Pulmonary artery endothelial cell (primary cell): ENCODE measurements at regions not wholly inside any gene's neighbourhood (a gene's known extent, or its start where the extent isn't known, plus 50 kb on each side); places are given as distances from the start of the nearest gene placed in this dataset.
"Not testable (repeated sequence)": the region's sequence is repeated elsewhere in the genome, so short reads cannot be mapped to it uniquely, and the experiment has no call there.

Source experiments
- DNase-seq: peaks from one replicate; pipeline ENCODE4 v3.0.0-alpha.2; 2011; ENCODE audit warnings: low read depth, low spot score

DNA sequence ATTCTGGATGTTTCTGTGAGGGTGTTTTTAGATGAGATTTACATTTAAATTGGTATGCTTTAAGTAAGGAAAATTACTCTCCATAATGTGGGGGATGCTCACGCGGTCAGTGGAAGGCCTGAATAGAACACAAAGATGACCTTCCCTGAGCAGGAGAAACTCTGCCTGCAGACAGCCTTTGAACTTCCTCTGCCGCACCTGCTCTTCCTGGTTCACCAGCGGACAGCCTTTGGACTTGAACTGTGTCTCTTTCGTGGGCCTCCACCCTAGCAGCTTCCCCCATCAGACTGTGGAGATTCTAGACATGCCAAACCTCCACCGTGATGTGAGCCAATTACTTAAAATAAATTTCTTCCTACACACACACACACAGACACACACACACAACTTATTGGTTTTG is 210.7 kb downstream of the EFCAB11 start:
- DNase-seq, result no peak

DNA sequence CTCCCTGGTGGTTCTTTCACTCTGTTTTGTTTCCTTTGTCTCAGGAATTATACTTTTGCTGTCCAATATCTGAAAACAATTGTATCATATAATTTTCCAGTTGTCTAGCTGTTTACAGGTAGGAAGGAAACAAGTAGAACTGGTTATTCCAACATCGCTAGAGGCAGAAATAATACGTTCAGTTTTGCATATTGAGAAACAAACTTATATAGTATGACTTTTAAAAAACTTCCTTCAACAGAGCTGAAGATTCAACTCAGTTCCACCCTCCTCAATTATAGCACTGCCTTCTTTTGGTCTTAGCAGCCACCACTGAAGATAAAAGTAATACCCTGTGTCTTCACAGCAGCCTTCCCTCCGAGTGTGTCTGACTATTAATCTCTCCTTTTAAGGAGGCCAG is 214.3 kb downstream of the EFCAB11 start:
- no peak for DNase-seq

DNA sequence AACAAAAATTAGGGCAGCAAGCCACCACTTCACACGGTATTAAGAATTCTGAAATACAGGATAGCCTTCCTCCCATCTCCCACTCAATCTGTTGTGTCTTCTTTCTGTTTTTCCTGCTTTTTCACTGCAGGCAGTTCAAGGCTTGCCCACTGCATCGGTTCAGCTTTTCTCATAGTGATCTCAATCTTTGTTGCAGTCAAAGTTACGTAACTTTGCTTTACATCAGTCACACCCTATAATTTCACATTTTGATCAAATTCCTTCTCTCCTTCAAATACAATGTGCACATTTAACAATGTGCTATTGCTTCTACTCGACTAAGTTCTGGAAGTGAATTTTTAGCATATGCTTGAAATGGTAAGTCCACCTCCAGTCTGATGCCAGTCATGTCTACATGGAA is 217.6 kb downstream of the EFCAB11 start:
- DNase-seq, result no peak

DNA sequence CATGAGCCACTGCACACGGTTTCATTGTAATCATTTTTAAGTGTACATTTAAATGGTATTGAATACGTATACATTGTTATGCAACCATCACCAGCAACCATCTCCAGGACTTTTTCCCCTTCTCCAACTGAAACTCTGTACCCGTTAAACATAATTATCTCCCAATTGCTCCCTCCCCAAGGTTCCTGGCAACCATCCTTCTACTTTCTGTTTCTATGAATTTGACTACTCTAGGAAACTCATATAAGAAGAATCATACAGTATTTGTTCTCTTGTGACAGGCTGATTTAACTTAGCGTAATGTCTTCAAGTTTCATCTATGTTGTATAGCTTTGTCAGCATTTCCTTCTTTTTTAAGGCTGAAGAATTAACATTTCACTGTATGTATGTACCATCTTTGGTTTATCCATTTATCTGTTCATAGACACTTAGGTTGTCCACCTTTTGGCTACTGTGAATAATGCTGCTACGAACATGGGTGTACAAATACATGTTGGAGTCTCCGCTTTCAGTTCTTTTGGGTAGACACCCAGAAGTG is 223.1 kb downstream of the EFCAB11 start:
- no peak for DNase-seq

DNA sequence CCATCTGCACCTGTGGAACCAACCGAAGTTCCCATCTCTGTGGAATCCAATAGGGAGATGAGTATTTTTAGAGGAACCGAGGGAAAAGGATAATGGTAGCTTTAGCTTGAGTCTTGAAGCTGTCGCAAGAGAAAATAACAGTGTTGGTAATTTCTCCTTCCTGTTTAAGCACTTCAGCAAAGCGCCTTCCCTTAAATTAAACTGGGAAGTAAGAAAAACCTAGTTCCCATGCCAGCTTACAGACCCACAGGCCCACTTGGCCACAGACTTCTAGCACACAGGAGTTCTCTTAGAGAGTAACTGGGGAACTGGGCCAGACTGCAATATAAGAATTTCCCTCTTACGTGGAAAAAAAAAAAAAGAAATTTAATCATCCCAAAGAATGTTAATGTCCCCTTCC is 223.8 kb downstream of the EFCAB11 start:
- DNase-seq, result no peak

DNA sequence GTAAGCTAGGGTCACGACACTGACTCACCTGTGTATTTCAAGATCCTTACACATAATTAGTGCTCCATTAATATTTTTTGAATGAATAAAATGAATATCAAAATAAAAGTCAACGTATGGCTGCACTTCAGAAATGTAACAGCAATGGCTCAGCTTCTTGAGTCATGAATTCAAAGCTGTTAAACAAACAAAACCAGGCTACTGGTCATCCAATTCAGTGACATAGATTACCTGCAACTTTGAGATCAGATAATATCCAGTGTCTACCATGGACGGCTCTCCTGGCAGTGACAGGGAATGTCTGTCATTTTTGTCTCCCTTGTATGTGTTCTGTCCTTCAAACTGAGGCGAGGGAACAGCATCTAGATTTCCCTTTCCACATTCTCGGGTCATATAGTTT is 225.6 kb downstream of the EFCAB11 start:
- DNase-seq, result no peak

DNA sequence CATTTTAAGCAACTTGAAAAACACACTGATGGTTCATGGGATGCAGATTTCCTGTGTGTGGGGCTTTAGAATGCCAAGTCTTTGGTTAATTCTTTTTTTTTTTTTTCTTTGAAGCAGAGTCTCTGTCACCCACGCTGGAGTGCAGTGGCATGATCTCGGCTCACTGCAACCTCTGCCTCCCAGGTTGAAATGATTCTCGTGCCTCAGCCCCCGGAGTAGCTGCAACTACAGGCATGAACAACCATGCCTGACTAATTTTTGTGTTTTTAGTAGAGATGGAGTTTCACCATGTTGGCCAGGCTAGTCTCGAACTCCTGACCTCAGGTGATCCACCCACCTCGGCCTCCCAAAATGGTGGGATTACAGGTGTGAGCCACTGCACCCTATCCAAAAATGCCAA is 228.3 kb downstream of the EFCAB11 start:
- not testable (repeated sequence) for DNase-seq

DNA sequence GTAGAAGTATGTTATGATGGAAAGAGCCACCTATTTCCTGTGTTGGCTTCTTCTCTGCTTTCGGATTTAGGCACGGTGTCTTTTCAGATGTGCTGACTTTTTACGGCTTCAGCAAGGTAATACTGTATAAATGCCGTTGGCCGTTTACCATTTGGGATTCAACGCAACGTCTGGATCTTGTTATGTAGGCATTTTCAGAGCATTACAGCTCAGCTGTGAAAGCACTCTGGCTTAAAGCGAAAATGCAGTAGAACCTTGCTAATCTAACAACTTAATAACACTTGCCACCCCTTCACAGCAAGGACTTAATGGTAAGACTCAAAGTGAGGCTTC is 229.9 kb downstream of the EFCAB11 start:
- no peak for DNase-seq

DNA sequence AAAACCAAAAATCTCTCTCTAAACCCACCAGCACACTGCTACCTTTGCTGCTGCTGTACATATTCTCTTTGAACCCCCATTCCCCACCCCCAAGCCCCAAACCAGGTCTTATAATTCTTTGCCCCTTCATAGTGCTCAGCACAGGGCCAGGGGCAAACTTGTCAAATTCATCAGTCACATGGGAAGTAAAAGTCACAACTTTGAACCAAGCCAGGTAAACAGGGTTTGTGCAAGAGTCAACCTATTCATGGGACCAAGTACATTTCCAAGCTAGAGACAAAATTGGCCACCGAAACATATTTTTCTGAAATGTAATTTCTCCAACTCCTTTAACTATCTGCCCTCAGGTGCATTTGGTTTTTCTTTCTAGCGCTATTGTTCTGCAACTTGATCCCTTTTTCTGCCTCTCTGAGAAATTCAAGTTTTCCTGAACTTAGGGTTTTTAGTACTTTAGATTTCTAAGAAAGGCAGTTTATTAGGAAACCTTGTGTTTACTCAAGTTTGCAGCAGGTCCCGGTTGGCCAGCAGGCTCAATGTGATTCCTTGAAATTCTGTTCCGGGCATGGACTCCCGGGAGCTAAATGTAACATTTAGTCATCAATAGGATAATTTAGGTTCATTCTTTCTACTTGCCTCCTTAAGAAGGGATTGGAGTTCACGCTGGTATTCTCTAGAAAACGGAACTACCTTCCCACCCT is 230.5 kb downstream of the EFCAB11 start:
- no peak for DNase-seq

DNA sequence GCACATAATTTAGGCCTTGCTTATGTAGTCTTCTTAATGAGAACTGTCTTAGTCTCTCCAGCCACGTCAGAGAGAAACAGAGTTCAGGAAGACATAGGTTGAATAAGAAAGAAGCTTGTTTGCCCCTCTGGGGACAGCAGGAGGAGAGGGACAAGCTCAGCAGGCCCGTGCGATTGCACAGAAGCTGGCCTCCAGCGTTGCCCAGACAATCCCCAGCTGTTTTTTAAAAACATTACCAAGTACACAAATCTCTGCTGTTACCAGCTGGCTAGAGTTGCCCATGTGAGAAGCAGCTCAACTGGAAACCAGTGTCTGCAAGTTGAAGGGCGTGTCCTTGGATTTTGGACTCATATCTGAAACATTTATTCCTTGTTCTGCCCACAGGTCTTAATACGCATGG is 232.6 kb downstream of the EFCAB11 start:
- DNase-seq, result no peak

DNA sequence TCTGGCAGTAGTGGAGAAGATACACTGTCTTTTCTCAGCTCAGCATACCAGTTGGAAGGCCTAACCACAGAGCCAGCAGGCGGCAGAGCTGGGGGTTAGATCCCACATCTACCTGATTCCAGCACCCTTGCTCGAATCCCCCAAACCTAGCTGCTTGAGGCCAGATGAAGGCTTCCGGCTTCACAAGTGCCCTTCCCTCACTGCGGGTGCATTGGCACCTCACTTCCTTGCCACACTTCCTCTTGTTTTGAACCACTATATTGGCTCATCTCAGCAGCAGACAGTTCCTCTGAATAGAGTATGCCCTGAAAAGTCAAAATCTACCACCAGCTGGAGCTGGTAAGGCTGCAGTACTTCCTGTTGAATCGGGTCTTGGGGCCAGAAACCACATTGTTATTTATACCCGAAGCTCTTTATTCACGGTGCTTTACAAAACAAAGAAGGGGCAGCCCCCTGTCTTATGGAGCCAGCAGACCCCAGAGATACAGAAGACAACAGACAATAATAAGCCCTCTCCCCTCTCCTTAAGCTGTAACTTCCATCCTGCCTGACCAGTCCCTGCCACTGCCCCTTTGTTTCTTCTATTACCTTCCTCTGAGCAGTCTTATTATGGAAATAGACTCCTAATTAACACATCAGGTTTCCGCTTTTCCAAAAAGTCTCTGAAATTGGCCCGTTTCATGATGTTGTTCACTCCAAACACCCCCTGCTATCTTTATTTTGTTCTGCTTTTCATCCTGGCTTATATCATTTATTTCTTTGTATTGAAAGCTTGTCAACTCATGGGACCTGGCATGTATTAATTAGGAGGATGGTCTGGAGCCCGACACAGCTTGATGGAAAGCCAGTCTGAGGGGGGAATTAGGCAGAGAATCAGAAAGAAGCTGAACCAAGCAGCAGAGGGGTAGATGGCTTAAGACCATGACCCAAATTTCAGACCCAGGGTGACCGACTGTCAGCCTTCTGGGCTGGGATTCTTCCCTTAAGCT is 233.5 kb downstream of the EFCAB11 start:
- DNase-seq, result no peak

DNA sequence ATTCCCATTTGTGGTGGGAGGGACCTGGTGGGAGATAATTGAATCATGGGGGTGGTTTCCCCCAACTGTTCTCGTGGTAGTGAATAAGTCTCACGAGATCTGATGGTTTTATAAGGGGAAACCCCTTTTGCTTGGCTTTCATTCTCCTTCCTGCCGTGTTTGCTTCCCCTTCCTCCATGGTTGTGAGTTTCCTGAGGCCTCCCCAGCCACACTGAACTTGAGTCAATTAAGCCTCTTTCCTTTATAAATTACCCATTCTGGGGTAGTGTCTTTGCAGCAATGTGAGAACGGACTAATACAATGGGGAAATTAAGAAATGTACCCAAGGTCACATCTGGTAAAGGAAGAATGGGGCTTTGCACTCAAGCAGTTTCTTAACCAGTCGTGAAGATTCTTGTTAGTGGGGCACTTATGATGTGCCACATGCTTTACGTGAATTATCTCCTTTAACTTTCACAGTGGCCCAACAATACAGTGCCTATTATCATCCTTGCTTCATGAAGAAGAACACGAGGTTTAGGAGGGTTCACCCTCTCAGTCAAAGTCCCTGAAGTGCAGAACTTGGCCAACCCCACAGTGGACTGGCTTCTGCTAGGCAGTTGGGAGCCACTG is 234.3 kb downstream of the EFCAB11 start:
- DNase-seq, result no peak

DNA sequence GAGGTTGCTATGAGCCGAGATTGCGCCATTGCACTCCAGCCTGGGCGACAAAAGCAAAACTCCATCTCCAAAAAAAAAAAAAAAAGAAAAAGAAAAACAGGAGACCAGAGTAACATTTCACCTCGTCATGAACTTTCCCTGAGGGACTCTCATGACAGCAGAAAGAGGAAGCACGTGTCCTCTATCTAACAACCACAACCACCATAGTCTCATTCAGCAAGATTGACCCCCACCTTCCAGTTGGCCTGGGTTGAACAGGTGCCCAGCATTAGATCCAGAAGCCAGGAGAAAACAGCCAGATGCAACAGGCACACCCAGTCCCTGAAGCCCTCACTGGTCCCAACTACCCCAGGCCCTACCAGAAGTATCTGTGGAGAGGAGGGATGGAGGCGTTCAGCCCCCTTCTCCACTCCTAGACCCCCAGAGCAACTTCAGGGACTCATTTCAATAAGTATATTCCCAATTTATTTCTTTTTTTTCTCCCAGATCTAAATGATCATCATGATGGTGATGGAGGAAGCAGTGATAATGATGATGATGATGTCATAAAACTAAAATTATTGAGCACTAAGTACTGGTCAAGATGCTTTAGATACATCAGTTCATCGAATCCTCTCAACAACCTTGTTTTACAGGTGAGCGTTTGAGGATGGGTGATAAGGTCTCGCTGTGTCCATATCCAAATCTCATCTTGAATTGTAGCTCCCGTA is 235.0 kb downstream of the EFCAB11 start:
- DNase-seq, result no peak

DNA sequence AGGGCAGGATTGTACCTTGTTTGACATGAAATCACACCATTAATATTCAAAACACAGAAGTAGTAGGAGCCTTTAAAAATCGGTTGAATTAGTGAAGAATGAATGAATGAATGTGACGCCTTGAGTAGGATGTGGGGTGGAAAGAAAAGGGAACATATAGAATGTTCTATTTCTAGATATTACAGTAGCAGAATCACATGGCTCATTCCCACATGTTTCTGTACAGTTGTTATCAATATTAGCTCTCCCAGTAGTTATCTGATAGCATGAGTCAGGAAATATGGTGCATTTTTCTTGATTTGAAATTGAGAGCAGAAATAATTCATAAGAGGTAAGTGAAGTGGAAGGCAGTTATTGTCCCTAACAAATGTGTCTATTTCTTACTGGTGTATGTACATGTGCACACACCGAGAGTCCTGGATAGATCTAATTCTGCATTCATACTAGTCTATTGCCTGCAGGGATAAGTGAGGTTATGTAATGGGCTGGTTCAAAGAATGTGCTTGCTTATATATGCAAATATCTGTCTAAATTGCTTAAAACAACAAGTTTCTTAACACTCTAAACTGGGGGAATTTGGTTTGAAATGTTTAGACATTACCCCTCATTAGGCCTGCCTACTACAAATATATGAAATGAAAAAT is 245.4 kb downstream of the EFCAB11 start:
- DNase-seq, result no peak

DNA sequence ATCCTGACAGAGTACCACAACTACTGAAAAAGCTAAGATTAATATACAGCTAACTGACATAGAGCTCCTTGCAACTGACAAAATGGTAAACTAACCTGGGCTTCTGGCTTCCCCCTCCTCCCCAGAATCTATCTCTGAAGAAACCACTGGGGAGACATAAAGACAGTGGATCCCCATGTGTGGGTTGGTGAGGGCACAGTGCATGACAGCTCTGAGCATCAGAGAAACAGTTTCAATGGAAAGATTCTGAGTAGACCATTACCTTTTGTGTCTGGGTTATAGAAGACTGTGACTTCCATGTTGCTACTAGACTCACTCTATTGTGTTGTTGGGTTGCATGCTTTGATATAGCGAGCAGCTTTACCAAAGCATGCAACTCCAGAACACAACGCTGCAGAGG is 247.4 kb downstream of the EFCAB11 start:
- DNase-seq, result no peak

DNA sequence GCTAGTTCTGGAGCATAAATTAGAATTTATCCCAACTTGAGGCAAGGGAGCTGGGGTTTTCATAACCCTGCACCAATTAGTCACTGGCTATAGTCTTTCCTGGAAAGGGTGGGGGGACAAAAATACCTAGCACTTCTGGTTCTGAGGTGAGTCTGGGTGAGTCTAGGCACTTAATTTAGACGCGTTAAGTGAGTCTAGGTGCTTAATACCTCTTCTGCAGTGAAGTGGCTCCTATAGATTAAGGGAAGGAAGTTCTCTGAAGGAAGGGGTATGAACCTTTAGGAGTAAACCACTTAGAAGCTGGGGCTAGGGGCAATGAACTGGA is 251.7 kb downstream of the EFCAB11 start:
- DNase-seq, result no peak

DNA sequence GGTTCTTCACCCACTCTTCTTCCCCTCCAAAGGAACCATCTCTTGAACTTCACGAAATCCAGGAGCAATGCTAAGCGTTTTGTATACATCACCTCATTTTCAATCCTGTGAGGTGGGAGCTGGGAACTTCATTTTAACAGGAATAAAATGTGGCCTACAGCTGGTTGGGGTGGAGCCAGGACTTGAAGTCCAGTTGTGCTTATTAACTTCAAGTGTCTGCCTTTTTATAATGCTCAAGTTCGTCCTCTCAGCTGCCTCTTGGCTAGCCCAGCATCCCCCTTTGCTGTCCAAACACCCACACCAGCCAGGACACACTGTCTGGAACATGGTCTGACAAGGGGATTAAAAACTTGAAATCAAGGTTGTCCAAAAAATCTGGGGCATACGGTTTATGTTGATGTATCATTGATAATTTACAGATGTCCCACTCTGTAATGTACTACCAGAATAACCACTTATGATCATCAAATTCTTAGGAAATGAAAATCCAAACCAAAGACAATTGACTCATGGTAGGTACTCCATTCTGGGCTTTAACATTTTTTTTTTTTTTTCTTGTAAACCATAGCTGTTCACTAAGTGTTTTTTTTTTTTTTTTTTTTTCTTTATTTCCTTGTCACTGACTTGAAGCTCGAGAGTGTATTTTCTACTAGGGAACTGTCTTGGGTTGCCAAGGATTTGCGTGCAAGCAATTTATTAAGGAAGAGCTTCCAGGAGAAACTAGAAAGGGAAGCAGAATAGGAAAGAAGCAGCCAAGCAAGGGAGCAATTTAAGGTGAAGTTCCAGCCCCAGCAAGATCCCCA is 252.3 kb downstream of the EFCAB11 start:
- DNase-seq, result no peak

DNA sequence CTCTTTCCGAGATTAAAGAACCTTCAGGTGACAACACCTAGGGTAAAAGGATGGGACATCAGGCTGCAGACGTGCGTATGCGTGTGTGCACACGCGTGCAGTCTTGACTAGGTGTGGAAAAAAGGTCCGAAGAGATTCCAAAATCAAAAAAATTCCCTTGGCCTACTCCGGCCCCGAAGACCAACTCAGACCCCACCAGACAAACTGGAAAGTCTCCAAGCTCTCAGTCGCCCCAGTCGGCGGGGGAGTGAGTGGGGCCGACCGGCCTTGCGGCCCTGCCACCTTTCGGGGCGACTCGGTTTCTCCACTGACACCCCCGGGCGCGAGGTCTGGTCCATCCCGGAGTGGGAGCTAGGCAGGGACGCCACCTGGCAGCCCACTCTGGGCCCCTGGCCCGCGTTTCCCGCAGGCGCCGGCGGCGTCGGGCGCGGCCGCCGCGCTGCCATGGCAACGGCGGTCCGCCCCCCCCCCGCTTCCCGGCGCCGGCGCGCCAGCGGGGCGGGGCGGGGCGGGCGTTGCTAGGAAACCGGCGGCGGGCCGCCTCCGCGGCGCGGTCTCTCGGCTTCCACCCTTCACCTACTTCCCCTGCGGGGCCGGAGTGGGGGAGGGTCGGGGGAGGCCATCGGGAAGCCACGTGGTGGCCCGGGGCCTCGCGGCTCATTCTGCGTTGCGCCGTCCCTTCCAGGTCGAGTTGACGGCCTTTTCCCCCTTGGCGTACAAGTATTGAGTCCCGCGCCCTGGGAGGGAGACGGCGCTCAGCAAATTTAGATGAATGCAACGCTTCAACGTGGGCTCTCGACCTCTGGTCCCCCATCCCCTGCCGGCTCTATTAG is 253.1 kb downstream of the EFCAB11 start:
- DNase-seq, result peak; percentile 8

DNA sequence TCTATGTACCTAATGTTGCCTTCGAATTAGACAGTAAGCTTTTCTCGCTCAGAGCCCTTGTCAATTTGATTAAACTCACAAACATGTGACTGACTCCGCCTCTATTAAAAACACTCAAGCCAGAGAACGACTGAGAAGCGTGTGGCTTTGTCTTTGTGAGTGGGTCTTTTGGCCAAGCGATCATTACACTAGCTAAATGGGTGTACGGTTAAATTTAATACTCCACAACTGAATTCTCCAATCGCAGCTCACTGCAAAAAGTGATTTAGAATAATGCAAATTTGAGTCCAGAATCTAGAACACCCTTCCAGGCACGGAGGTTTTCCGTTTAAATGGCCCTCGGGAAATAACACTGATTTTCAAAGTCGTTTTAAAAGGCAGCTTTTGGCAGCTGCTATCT is 253.7 kb downstream of the EFCAB11 start:
- no peak for DNase-seq
